GM21515 (cell line): ENCODE measurements at regions not wholly inside any gene's neighbourhood (a gene's known extent, or its start where the extent isn't known, plus 50 kb on each side); places are given as distances from the start of the nearest gene placed in this dataset.
"Not testable (repeated sequence)": the region's sequence is repeated elsewhere in the genome, so short reads cannot be mapped to it uniquely, and the experiment has no call there.

Experiments used
- ATAC-seq: cut with Tn5 transposase; IDR thresholded peaks from one replicate; pipeline ENCODE4 v1.9.1; 2021; ENCODE audit not compliant: unreplicated experiment

DNA sequence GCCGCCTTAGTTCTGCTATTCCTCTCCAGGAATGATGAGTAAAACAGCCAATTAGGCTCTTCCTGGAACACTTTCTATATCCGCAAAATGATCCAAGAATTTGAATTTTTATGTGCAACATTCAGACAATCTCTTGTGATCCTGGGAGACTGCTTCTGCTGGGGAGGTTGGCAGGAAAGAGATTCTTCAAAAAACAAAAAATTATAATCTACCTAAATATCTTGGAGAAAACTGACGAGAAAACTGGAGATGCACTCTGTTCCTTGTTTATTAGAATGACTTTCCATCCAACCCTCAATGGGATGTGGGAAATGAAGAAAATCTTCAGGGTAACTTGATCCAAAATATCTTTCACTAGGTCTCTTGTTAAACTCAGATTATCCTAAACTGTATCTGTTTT is 346.3 kb upstream of the UBE2E2 start:
- no peak for ATAC-seq

- ATAC-seq, result no peak
Observed at GRCh38 chr3:22858486-22858885, 344.6 kb upstream of the UBE2E2 start.

DNA sequence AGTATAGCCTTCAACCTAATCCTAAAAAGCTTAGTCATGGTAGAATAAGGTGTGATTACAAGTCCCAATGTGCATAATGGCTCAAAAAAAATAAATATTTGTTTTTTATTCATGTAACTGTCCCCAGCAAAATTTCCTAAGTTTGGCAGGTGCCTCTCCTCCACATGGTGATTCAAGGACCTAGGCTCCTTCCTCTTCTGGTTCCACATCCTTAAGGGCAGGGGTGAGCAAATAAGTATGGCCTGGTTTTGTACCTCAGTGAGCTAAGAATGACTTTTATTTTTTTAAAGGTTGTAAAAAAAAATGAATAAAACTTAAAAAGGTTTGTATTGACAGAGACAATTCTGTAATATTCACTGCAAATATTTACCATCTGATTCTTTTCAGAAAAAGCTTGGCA is 343.5 kb upstream of the UBE2E2 start:
- no peak for ATAC-seq

- ATAC-seq, result no peak
Observed at GRCh38 chr3:22861426-22861825, 341.7 kb upstream of the UBE2E2 start.

GRCh38 chr3:22862111-22862510 is 341.0 kb upstream of the UBE2E2 start:
- ATAC-seq, result no peak

DNA sequence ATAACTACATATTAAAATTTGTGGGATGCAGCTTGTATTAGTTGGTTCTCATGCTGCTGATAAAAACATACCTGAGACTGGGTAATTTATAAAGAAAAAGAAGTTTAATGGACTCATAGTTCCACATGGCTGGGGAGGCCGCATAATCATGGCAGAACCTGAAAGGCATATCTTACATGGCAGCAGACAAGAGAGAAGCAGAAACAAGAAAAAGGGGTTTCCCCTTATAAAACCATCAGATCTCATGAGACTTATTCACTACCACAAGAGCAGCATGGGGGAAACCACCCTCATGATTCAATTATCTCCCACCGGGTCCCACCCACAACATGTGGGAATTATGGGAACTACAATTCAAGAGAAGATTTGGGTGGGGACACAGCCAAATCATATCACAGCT is 320.3 kb upstream of the UBE2E2 start:
- not testable (repeated sequence) for ATAC-seq

- no peak for ATAC-seq
Observed at GRCh38 chr3:22885039-22885438, 318.1 kb upstream of the UBE2E2 start.

DNA sequence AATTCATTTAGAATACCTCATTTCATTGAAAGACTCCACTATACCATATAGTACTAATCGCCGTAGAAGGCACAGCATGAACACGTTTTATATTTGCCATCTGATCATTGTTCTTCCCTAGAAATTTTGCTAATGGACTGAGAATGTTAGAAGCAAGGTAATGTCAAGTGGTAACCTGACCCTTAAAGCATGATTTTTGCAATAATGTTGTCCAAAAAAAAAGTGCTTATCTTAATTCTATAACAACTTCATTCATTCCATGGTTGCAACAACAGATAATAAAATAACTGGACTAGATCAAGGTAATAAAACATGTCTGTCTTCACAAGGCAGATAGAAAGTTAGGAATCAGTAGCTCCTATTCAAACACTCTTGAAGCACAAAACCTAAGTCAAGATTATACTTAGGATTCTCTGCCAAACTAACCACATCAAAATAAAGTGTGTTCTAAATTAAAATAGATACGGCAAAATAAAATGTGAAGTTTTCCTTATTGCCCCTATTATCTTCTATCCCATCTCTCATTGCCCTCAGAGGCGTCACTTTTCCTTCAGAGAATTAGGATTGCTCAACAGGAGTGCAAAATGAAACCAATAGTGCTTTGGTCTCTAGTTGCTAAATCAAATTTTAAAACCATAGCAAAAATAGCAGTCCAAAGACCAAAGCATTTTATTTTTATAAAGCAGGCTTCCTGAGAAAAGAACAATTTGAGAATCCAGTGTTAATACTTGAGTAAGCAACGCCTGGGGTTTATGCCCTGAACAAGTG is 317.4 kb upstream of the UBE2E2 start:
- no peak for ATAC-seq

GRCh38 chr3:22886439-22887068 is 316.6 kb upstream of the UBE2E2 start:
- ATAC-seq, result no peak

DNA sequence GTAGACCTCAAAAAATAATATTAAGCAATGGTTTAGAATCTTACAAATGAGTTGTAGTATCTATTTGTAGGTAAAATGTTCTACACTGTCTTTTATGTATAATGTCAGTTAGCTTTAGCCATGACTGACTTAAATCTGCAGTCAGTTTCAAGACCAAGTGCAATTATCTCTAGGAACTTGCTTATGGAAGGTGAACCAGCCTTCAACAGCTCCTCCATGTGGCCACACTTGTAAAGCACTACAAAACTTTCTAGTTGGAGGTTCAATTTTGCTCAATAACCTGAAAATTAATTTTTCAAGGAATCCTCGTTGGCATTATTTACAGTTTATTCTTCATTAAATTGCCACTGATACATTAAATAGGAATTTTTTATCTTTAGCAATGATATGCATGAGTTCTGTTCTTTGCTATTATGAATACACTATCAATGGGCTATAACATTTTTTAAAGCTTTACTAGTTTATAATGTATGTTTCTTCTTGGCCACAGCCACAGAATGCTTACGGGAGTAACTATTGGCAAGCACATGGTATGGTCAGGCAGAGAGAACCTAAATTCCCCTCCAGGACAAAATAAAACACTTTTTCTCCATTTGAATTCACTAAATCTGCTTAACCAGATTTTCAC is 315.3 kb upstream of the UBE2E2 start:
- no peak for ATAC-seq

- no peak for ATAC-seq
Observed at GRCh38 chr3:22893101-22893500, 310.0 kb upstream of the UBE2E2 start.

- no peak for ATAC-seq
Observed at GRCh38 chr3:22893644-22894325, 309.3 kb upstream of the UBE2E2 start.

GRCh38 chr3:22894865-22895264 is 308.3 kb upstream of the UBE2E2 start:
- ATAC-seq, result no peak

- ATAC-seq, result no peak
Observed at GRCh38 chr3:22895671-22896070, 307.5 kb upstream of the UBE2E2 start.

DNA sequence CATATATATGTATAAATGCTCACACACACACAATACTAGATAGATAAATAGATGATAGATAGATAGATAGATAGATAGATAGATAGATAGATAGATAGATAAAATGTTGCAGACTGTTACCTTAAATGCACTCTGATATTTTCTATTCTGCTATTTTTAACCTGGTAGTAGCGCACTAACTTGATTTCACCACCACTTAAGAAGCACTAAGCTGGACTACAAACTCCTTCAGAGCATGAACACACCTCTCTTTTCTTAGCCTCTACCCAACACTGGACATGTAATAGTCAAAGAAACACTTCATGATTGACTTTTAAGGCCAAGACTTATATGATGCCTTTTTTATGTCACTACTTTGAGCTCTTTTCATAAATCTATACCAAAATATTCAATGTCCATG is 304.6 kb upstream of the UBE2E2 start:
- no peak for ATAC-seq

GRCh38 chr3:22899441-22899840 is 303.7 kb upstream of the UBE2E2 start:
- no peak for ATAC-seq

GRCh38 chr3:22900296-22900695 is 302.8 kb upstream of the UBE2E2 start:
- ATAC-seq, result no peak

DNA sequence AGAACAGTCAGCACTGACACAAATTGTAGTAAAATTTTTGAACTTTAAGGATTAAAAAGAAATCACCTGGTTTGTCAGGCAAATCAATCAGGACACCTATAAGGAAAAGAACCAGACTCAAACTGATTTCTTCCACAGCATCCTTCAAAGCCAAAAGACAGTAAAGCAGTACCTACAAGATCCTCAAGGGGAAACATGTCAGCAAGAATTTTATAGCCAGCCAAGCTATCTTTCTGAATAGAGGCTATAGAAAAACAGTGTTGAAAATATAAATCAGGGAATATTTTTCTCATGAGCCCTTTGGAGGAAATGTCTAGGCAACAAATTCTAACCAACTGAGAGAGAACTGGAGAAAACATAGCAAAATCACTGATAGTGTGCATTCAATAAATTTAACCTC is 301.4 kb upstream of the UBE2E2 start:
- no peak for ATAC-seq

GRCh38 chr3:22907161-22907780 is 295.9 kb upstream of the UBE2E2 start:
- no peak for ATAC-seq

DNA sequence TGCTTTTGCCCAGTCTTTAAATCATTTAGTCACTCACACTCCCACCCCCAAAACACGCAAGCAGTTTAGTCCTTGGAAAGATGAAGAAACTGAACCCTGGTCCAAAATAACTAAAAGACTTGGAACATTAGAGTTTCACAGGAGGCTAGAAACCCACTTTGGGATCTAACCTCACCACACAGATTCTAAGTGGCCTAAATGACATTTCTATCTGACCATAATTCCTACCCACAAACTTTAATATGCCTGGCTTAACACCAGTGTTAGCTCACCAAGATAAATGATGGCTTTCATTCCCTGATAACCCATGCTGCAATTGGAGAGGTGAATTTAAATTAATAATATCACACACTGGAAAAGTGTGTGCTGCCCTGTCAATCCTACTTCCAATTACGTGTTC is 295.3 kb upstream of the UBE2E2 start:
- no peak for ATAC-seq

DNA sequence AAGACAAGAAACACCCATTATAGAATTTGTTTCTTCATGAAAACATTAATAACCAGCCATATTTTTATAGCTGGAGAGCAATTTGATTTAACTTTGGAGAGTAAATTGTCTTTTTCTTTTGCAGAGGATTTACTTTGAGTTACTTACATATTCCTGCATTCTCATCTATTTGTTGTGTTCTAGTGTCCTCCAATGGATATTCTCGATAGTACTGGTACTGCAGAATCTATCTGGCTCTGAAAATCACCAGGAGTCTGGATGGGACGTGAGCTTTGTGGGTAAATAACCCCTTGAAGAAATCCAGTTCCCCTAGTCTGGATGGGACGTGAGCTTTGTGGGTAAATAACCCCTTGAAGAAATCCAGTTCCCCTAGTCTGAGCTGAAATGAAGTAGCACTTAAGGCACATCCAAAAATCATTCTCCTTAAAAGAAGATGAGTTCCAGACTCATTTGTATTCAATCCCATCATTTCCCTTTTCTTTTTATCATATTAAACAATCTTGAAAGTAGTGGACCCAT is 294.1 kb upstream of the UBE2E2 start:
- ATAC-seq, result no peak
